Psoas muscle (tissue), 7 donors: ENCODE measurements at regions not wholly inside any gene's neighbourhood (a gene's known extent, or its start where the extent isn't known, plus 50 kb on each side); places are given as distances from the start of the nearest gene placed in this dataset.

Experiments used
- ATAC-seq, 4 donors: fragments of 200-7000 bp; cut with Tn5 transposase; one replicate each; pipeline ENCODE4 v1.9.1; 2020; ENCODE audit warnings: moderate library complexity in 3 of 4, mild to moderate bottlenecking in 2 of 4
- DNase-seq, 2 donors: peaks; one replicate each; pipeline ENCODE4 v3.0.0-alpha.2; 2020
- H3K27ac ChIP-seq: fragments of 200-600 bp; one replicate; pipeline ENCODE4 v1.8.0; 2022
- H3K27me3 ChIP-seq, 3 donors: fragments of 200-600 bp in 1 of 3; one replicate each; pipeline versions ENCODE4 v1.6.1 to v1.8.0; 2013 to 2022; ENCODE audit warnings: low read length in 2 of 3, mild to moderate bottlenecking in 2 of 3, moderate library complexity in 1 of 3; ENCODE audit not compliant: insufficient read depth in 3 of 3
- H3K36me3 ChIP-seq, 2 donors: fragments of 200-600 bp in 1 of 2; one replicate each; pipeline versions ENCODE4 v1.6.1 to v1.8.0; 2013 to 2022; ENCODE audit warnings: low read depth in 1 of 2, mild to moderate bottlenecking in 1 of 2, moderate library complexity in 1 of 2; ENCODE audit not compliant: insufficient read depth in 1 of 2
- H3K4me1 ChIP-seq: fragments of 200-600 bp; one replicate; pipeline ENCODE4 v1.8.0; 2022
- H3K4me3 ChIP-seq: fragments of 200-600 bp; one replicate; pipeline ENCODE4 v1.8.0; 2022; ENCODE audit warnings: mild to moderate bottlenecking
- H3K9me3 ChIP-seq: fragments of 200-600 bp; one replicate; pipeline ENCODE4 v1.8.0; 2022
- CTCF ChIP-seq: fragments of 200-600 bp; IDR thresholded peaks from one replicate; pipeline ENCODE4 v1.8.0; 2022; ENCODE audit warnings: antibody characterized with exemption
- WGBS, 3 donors: extraction: QIAGEN DNeasy Blood & Tissue Kit; methylation state at CpG; one replicate each; pipeline versions ENCODE4 v1.1.6 to v1.1.7; 2013; 5-methylcytosine and 5-hydroxymethylcytosine counted together
- intact Hi-C, 2 donors: fragments of 100-400 bp; cut with DNase I; formaldehyde crosslinking; loops; one replicate each; pipeline versions ENCODE4 v1.11.0 to v1.14.2; 2022
- donor health status: healthy with polysubstance abuse.
- donor health status: DM: no; HTN: no; CAD: no; lungs with moderate emphysema.
- donor health status: Bipolar disorder and iron deficiency.
- donor health status: healthy.
- donor health status: DM: yes; HTN: yes; CAD: no.
- donor health status: DM: no; HTN: no; CAD: no.
- donor health status: DM: yes; HTN: yes; CAD: no.

- no peak overlapping the region for H3K4me3 ChIP-seq
- ATAC-seq (no peak), DNase-seq (no peak)
- WGBS, 3 donors: 79 to 83% (median 79%) methylated on average over 7 of the region's 7 CpGs
- H3K27ac ChIP-seq: no peak overlapping the region
- H3K9me3 ChIP-seq: no peaks in the 10 kb centered on the region
- intact Hi-C loops: no loop called here
- no peaks in the 10 kb centered on the region for H3K36me3 ChIP-seq
- no peak for TF ChIP-seq CTCF
- H3K4me1 ChIP-seq: no peaks in the 10 kb centered on the region
- no peaks in the 10 kb centered on the region for H3K27me3 ChIP-seq
Measured at GRCh38 chr15:96274087-96274440, 56.4 kb upstream of the NR2F2 start.

- no peak overlapping the region for H3K27ac ChIP-seq
- DNase-seq (no peak), ATAC-seq (no peak)
- 72 to 83% (median 74%) methylated on average over 2 of the region's 2 CpGs for WGBS, 3 donors
- no peaks in the 10 kb centered on the region for H3K9me3 ChIP-seq
- H3K27me3 ChIP-seq: no peaks in the 10 kb centered on the region
- no peak for TF ChIP-seq CTCF
- no peak overlapping the region for H3K4me3 ChIP-seq
- H3K4me1 ChIP-seq: no peaks in the 10 kb centered on the region
- intact Hi-C loops: no loop called here
- no peaks in the 10 kb centered on the region for H3K36me3 ChIP-seq
Measured at GRCh38 chr15:96274698-96275097, 55.8 kb upstream of the NR2F2 start.

GRCh38 chr15:96276438-96277210, 53.9 kb upstream of the NR2F2 start:
- ATAC-seq (no peak), DNase-seq (no peak)
- Histone ChIP-seq H3K27me3 (no peaks in the 10 kb centered on the region), H3K27ac (no peak overlapping the region), H3K36me3 (no peaks in the 10 kb centered on the region), H3K4me1 (no peaks in the 10 kb centered on the region), H3K9me3 (no peaks in the 10 kb centered on the region), H3K4me3 (no peak overlapping the region)
- WGBS, 3 donors: 60 to 70% (median 65%) methylated on average over 4 of the region's 4 CpGs
- no peak for TF ChIP-seq CTCF
- intact Hi-C loops: no loop called here
